ENCODE measurements at regions not wholly inside any gene's neighbourhood (a gene's known extent, or its start where the extent isn't known, plus 50 kb on each side); places are given as distances from the start of the nearest gene placed in this dataset.

DNA sequence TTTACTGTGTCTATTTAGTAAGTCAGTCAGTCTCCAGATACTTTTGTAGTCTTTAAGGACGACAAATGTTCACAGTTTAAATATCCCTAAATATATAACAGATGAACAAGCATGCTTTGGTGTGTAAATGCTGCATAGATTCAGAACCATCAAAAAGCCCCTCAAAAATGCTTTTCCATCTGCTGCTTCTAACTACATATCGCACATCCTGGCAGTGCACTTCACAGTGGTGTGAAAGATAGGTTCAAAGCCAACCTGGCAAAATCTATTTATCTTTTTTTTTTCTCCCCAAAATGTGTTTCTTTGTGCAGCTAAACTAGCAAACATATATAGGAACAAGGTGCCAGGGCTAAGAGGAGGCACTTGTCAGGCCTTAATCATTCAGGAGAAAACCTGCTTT, 753.8 kb downstream of the PLCL1 start:
- Histone ChIP-seq H3K9me3 (ENCODE audit: insufficient read depth, low read length) (peaks cover 6% of the 10 kb centered on the region; the same call in 1 of the 2 replicates), H3K4me1 (ENCODE audit: low read length) (no peaks in the 10 kb centered on the region), H3K36me3 (replicated peaks; ENCODE audit: low read depth, low read length) (no peaks in the 10 kb centered on the region), H4K20me1 (ENCODE audit: insufficient read depth, low read length) (no peaks in the 10 kb centered on the region), H3K27ac (ENCODE audit: low read length) (no peak overlapping the region), H3K4me3 (ENCODE audit: low read length) (no peak overlapping the region), H2AFZ (ENCODE audit: low read depth, low read length) (no peak overlapping the region), H3K27me3 (ENCODE audit: low read depth, low read length) (no peaks in the 10 kb centered on the region), H3K4me2 (ENCODE audit: low read length) (no peak overlapping the region), H3K9ac (ENCODE audit: low read length) (no peak overlapping the region), H3K79me2 (ENCODE audit: low read length) (no peaks in the 10 kb centered on the region)
- TF ChIP-seq EZH2phosphoT487 (IDR thresholded peaks at IDR 0.05; ENCODE audit: low read depth) = no peak
- TF ChIP-seq, protein P1, sequence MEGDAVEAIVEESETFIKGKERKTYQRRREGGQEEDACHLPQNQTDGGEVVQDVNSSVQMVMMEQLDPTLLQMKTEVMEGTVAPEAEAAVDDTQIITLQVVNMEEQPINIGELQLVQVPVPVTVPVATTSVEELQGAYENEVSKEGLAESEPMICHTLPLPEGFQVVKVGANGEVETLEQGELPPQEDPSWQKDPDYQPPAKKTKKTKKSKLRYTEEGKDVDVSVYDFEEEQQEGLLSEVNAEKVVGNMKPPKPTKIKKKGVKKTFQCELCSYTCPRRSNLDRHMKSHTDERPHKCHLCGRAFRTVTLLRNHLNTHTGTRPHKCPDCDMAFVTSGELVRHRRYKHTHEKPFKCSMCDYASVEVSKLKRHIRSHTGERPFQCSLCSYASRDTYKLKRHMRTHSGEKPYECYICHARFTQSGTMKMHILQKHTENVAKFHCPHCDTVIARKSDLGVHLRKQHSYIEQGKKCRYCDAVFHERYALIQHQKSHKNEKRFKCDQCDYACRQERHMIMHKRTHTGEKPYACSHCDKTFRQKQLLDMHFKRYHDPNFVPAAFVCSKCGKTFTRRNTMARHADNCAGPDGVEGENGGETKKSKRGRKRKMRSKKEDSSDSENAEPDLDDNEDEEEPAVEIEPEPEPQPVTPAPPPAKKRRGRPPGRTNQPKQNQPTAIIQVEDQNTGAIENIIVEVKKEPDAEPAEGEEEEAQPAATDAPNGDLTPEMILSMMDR (IDR thresholded peaks at IDR 0.05; ENCODE audit: low read depth, low read length) = no peak

DNA sequence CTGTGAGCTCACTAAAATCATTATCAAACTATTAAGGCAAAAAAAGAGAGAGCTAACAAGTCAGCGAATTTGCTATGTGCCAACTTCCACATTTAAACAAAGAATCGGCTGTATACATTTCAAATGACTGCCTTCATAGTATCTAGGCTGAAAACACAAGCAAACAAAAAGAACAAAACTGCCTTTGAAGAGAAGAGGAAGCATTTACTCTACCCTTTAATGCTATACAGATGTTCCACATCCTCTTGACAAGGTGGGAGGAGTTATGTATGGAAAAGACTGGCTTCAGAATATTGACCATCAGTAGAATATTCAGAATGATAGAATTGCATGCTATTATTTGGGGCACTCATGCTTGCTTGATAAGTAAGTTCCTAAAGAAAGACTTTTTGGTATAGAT, 741.7 kb downstream of the PLCL1 start:
- Histone ChIP-seq H3K27me3 (ENCODE audit: low read depth, low read length) (no peaks in the 10 kb centered on the region), H3K27ac (ENCODE audit: low read length) (no peak overlapping the region), H3K79me2 (ENCODE audit: low read length) (no peaks in the 10 kb centered on the region), H3K36me3 (replicated peaks; ENCODE audit: low read depth, low read length) (no peaks in the 10 kb centered on the region), H3K4me1 (ENCODE audit: low read length) (no peaks in the 10 kb centered on the region), H4K20me1 (ENCODE audit: insufficient read depth, low read length) (no peaks in the 10 kb centered on the region), H3K4me3 (ENCODE audit: low read length) (no peak overlapping the region), H3K9me3 (ENCODE audit: insufficient read depth, low read length) (no peaks in the 10 kb centered on the region), H2AFZ (ENCODE audit: low read depth, low read length) (no peak overlapping the region), H3K4me2 (ENCODE audit: low read length) (no peak overlapping the region), H3K9ac (ENCODE audit: low read length) (no peak overlapping the region)
- TF ChIP-seq EZH2phosphoT487 (IDR thresholded peaks at IDR 0.05; ENCODE audit: low read depth) = no peak
- TF ChIP-seq, protein P1 (IDR thresholded peaks at IDR 0.05; ENCODE audit: low read depth, low read length) = no peak

DNA sequence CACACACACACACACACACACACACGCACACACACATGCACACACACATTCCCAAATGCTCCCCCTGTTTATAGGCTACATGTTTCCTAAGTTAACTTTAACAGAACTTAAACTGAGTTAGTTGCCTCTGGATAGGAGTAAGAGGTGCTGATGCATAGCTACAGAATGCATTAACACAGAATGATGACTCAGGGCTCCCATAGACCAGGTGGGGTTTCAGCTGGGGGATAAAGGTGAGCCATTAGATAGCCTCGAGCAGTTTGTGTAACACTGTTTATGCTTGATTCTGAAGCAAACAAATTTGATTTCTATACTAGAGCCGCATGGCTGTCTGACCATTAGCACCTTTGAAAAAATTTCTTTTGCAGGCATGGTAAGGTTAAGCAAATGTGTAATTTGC, 741.0 kb downstream of the PLCL1 start:
- no peak overlapping the region for H3K4me2 ChIP-seq (ENCODE audit: low read length)
- H3K4me1 ChIP-seq (ENCODE audit: low read length) = no peaks in the 10 kb centered on the region
- no peaks in the 10 kb centered on the region for H3K36me3 ChIP-seq (replicated peaks; ENCODE audit: low read depth, low read length)
- no peak overlapping the region for H3K9ac ChIP-seq (ENCODE audit: low read length)
- no peak overlapping the region for H3K27ac ChIP-seq (ENCODE audit: low read length)
- no peak overlapping the region for H3K4me3 ChIP-seq (ENCODE audit: low read length)
- no peaks in the 10 kb centered on the region for H3K27me3 ChIP-seq (ENCODE audit: low read depth, low read length)
- no peaks in the 10 kb centered on the region for H4K20me1 ChIP-seq (ENCODE audit: insufficient read depth, low read length)
- H3K79me2 ChIP-seq (ENCODE audit: low read length) = no peaks in the 10 kb centered on the region
- no peak overlapping the region for H2AFZ ChIP-seq (ENCODE audit: low read depth, low read length)
- TF ChIP-seq, protein P1 (IDR thresholded peaks at IDR 0.05; ENCODE audit: low read depth, low read length) = no peak
- H3K9me3 ChIP-seq (ENCODE audit: insufficient read depth, low read length) = no peaks in the 10 kb centered on the region

DNA sequence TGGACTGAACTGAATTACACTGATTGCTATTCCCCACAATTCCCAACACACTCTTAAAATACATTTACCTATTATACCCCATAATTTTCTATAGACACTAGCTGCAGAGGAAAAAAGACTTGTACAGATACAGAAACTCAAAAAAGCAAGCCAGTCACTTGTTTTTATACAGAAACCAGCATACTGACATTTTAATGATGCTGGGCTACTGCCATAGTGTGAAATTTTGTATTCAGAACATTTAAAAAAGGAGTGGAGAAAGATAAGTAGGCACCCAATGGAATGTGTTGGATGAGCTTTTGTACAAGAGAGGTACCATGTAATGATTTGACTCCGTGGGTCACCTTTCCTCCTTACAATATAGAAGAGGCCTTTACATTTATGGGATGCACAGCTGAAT, 740.1 kb downstream of the PLCL1 start:
- no peaks in the 10 kb centered on the region for H4K20me1 ChIP-seq (ENCODE audit: insufficient read depth, low read length)
- no peak overlapping the region for H2AFZ ChIP-seq (ENCODE audit: low read depth, low read length)
- no peak overlapping the region for H3K9ac ChIP-seq (ENCODE audit: low read length)
- H3K4me1 ChIP-seq (ENCODE audit: low read length) = no peaks in the 10 kb centered on the region
- H3K9me3 ChIP-seq (ENCODE audit: insufficient read depth, low read length) = no peaks in the 10 kb centered on the region
- TF ChIP-seq EZH2phosphoT487 (IDR thresholded peaks at IDR 0.05; ENCODE audit: low read depth) = no peak
- TF ChIP-seq, protein P1 (IDR thresholded peaks at IDR 0.05; ENCODE audit: low read depth, low read length) = no peak
- no peak overlapping the region for H3K27ac ChIP-seq (ENCODE audit: low read length)
- no peaks in the 10 kb centered on the region for H3K79me2 ChIP-seq (ENCODE audit: low read length)
- H3K4me3 ChIP-seq (ENCODE audit: low read length) = no peak overlapping the region
- no peak overlapping the region for H3K4me2 ChIP-seq (ENCODE audit: low read length)
- no peaks in the 10 kb centered on the region for H3K27me3 ChIP-seq (ENCODE audit: low read depth, low read length)
- no peaks in the 10 kb centered on the region for H3K36me3 ChIP-seq (replicated peaks; ENCODE audit: low read depth, low read length)

Data from OCI-LY3 (cell line).